ENCODE measurements at regions not wholly inside any gene's neighbourhood (a gene's known extent, or its start where the extent isn't known, plus 50 kb on each side); places are given as distances from the start of the nearest gene placed in this dataset.

DNA sequence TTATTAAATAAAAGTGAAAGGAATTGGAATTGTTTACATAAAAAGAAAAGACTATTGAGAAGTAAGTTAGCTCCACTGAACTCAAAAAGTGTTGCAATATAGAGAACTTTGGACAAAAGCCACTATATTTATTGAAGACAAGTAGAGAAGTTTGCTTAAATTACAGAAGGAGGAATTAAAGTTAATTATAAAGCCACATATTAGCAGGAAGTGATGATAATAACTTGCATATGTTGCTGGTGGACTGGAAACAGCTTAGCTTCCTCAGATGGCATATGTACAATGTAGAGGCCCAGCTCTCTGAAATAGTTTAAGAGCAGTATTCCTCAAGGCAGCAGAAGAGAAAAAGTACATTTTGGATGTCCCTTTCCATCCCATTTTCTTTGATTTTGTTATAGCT lies 400.7 kb downstream of the GATA3 start:
- Histone ChIP-seq H3K14ac (ENCODE audit: low read length) (no peak overlapping the region), H3K4me1 (ENCODE audit: control insufficient read depth in 2 of 2, insufficient read depth in 1 of 2, low read depth in 1 of 2, low read length in 2 of 2) (no peaks in the 10 kb centered on the region), H2BK5ac (ENCODE audit: low read length) (no peak overlapping the region), H3K4ac (ENCODE audit: low read length) (no peak overlapping the region), H2BK120ac (ENCODE audit: low read depth, low read length) (no peak overlapping the region), H3K79me1 (ENCODE audit: low read depth, low read length) (no peaks in the 10 kb centered on the region), H3K36me3 (replicated peaks in 1 of 2; ENCODE audit: control insufficient read depth in 2 of 2, insufficient read depth in 2 of 2, low read length in 2 of 2) (no peaks in the 10 kb centered on the region), H2BK12ac (ENCODE audit: low read length) (no peak overlapping the region), H2AK5ac (ENCODE audit: low read depth, low read length) (no peak overlapping the region), H2BK15ac (ENCODE audit: low read length) (no peak overlapping the region), H3K9me3 (replicated peaks in 1 of 2; ENCODE audit: control insufficient read depth in 2 of 2, insufficient read depth in 1 of 2, low read depth in 1 of 2, low read length in 2 of 2) (peaks cover 0 to 3% of the 10 kb centered on the region in 2 donors), H3K23ac (ENCODE audit: low read depth, low read length, poor library complexity) (no peak overlapping the region), H4K91ac (ENCODE audit: low read depth, low read length, poor library complexity) (no peak overlapping the region), H4K8ac (ENCODE audit: low read depth, low read length) (no peak overlapping the region), H3K27me3 (ENCODE audit: control insufficient read depth in 3 of 3, insufficient read depth in 3 of 3, low read depth in 1 of 3, low read length in 3 of 3) (peaks cover 0 to 2% (median 0%) of the 10 kb centered on the region in 3 experiments), H2AFZ (ENCODE audit: low read length) (no peak overlapping the region), H3K18ac (ENCODE audit: low read length) (no peak overlapping the region), H3K27ac (replicated peaks; ENCODE audit: low read length) (no peak overlapping the region), H3K9ac (ENCODE audit: low read depth, low read length, poor library complexity) (no peak overlapping the region), H3K4me3 (ENCODE audit: low read length in 2 of 2) (no peak overlapping the region), H3K4me2 (ENCODE audit: insufficient read depth, low read length, poor library complexity, severe bottlenecking) (no peak overlapping the region)
- DNase-seq (ENCODE audit: low spot score): no peak

DNA sequence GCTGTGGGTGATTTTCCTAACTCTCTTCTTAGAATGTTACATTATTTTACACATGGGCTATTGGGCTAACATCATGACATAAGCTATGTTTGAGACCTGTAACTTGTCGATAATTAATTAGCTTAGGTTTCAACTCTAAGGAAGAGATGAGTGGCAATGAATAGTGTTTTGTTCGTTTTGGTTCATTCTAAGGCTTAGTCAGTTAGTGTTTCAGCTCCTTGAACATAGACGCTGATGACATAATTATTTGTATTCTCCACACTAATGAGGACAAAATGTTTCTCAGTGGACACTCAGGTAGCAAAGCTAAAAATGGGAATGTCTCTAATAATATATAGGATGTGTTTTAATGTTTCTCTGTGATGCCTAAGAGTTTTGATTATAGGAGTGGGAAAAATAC lies 401.9 kb downstream of the GATA3 start:
- no peaks in the 10 kb centered on the region for H3K4me1 ChIP-seq (ENCODE audit: control insufficient read depth in 2 of 2, insufficient read depth in 1 of 2, low read depth in 1 of 2, low read length in 2 of 2)
- no peak overlapping the region for H3K23ac ChIP-seq (ENCODE audit: low read depth, low read length, poor library complexity)

DNA sequence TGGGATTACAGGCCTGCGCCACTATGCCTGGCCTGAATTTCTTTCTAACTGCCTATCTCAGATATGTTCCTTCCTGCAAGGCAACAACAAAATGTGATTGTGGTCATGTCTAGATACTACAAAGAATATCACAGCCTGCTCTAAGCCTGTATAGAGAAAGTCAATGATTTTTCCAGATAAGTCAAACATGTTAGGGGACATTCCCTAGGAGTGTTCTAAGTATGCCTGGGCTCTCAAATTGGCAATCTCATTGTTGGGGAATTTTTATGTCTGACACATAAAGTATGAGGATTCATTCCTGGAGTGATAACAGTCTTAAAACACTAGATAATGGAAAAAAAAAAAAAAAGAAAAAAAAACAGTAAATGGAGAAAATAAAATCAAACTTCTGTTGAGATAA lies 406.1 kb downstream of the GATA3 start:
- Histone ChIP-seq H2BK15ac (ENCODE audit: low read length) (no peak overlapping the region), H4K91ac (ENCODE audit: low read depth, low read length, poor library complexity) (no peak overlapping the region), H2AFZ (ENCODE audit: low read length) (no peak overlapping the region), H3K9ac (ENCODE audit: low read depth, low read length, poor library complexity) (no peak overlapping the region), H2AK5ac (ENCODE audit: low read depth, low read length) (no peak overlapping the region), H2BK120ac (ENCODE audit: low read depth, low read length) (no peak overlapping the region), H3K4me2 (ENCODE audit: insufficient read depth, low read length, poor library complexity, severe bottlenecking) (no peak overlapping the region), H3K27ac (replicated peaks; ENCODE audit: low read length) (no peak overlapping the region), H3K4me1 (ENCODE audit: control insufficient read depth in 2 of 2, insufficient read depth in 1 of 2, low read depth in 1 of 2, low read length in 2 of 2) (no peaks in the 10 kb centered on the region), H3K9me3 (replicated peaks in 1 of 2; ENCODE audit: control insufficient read depth in 2 of 2, insufficient read depth in 1 of 2, low read depth in 1 of 2, low read length in 2 of 2) (peaks cover 0 to 3% of the 10 kb centered on the region in 2 donors), H3K4me3 (ENCODE audit: low read length in 2 of 2) (no peak overlapping the region), H2BK12ac (ENCODE audit: low read length) (no peak overlapping the region), H3K14ac (ENCODE audit: low read length) (no peak overlapping the region), H4K8ac (ENCODE audit: low read depth, low read length) (no peak overlapping the region), H3K23ac (ENCODE audit: low read depth, low read length, poor library complexity) (no peak overlapping the region), H2BK5ac (ENCODE audit: low read length) (no peak overlapping the region), H3K79me1 (ENCODE audit: low read depth, low read length) (no peaks in the 10 kb centered on the region), H3K18ac (ENCODE audit: low read length) (no peak overlapping the region), H3K27me3 (ENCODE audit: control insufficient read depth in 3 of 3, insufficient read depth in 3 of 3, low read depth in 1 of 3, low read length in 3 of 3) (peaks cover 0 to 2% (median 0%) of the 10 kb centered on the region in 3 experiments), H3K4ac (ENCODE audit: low read length) (no peak overlapping the region), H3K36me3 (replicated peaks in 1 of 2; ENCODE audit: control insufficient read depth in 2 of 2, insufficient read depth in 2 of 2, low read length in 2 of 2) (no peaks in the 10 kb centered on the region)
- DNase-seq (ENCODE audit: low spot score): no peak
- no CpG with 5 or more reads among the region's 1 CpG for WGBS, 2 donors (ENCODE audit: extremely low coverage in 2 of 2, insufficient read length in 2 of 2, insufficient replicate concordance in 1 of 2)

More for the DNA sequence above, 401.9 kb downstream of the GATA3 start:
- Histone ChIP-seq H2BK12ac (ENCODE audit: low read length) (no peak overlapping the region), H2BK120ac (ENCODE audit: low read depth, low read length) (no peak overlapping the region), H2AFZ (ENCODE audit: low read length) (no peak overlapping the region), H4K8ac (ENCODE audit: low read depth, low read length) (no peak overlapping the region), H2BK5ac (ENCODE audit: low read length) (no peak overlapping the region), H3K27ac (replicated peaks; ENCODE audit: low read length) (no peak overlapping the region), H3K9me3 (replicated peaks in 1 of 2; ENCODE audit: control insufficient read depth in 2 of 2, insufficient read depth in 1 of 2, low read depth in 1 of 2, low read length in 2 of 2) (peaks cover 0 to 3% of the 10 kb centered on the region in 2 donors), H3K14ac (ENCODE audit: low read length) (no peak overlapping the region), H3K79me1 (ENCODE audit: low read depth, low read length) (no peaks in the 10 kb centered on the region), H3K9ac (ENCODE audit: low read depth, low read length, poor library complexity) (no peak overlapping the region), H2BK15ac (ENCODE audit: low read length) (no peak overlapping the region), H3K27me3 (ENCODE audit: control insufficient read depth in 3 of 3, insufficient read depth in 3 of 3, low read depth in 1 of 3, low read length in 3 of 3) (peaks cover 0 to 2% (median 0%) of the 10 kb centered on the region in 3 experiments), H3K4me3 (ENCODE audit: low read length in 2 of 2) (no peak overlapping the region), H2AK5ac (ENCODE audit: low read depth, low read length) (no peak overlapping the region), H3K18ac (ENCODE audit: low read length) (no peak overlapping the region), H3K4ac (ENCODE audit: low read length) (no peak overlapping the region), H3K4me2 (ENCODE audit: insufficient read depth, low read length, poor library complexity, severe bottlenecking) (no peak overlapping the region), H4K91ac (ENCODE audit: low read depth, low read length, poor library complexity) (no peak overlapping the region), H3K36me3 (replicated peaks in 1 of 2; ENCODE audit: control insufficient read depth in 2 of 2, insufficient read depth in 2 of 2, low read length in 2 of 2) (no peaks in the 10 kb centered on the region)
- DNase-seq (ENCODE audit: low spot score): no peak
- WGBS, 2 donors (ENCODE audit: extremely low coverage in 2 of 2, insufficient read length in 2 of 2, insufficient replicate concordance in 1 of 2): no CpG with 5 or more reads among the region's 3 CpGs

DNA sequence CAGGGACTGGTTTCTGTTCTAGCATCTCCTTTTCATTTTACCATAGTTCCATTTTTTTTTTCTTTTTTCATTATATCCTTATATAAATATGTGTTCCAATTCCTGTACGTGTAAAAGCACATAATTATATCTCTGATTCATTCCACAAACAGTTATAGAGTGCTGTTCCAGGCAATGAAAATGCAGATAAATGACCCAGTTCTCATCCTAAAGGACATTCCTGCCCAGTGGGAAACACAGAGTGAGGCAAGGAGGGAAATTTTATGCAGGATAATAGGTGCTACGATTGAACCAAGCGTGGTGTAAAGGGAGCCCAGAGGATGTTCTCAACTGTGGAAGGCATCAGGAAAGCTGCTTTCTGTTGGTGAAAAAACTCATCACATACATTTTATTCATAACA lies 408.1 kb downstream of the GATA3 start:
- Histone ChIP-seq H3K9ac (ENCODE audit: low read depth, low read length, poor library complexity) (no peak overlapping the region), H2AFZ (ENCODE audit: low read length) (no peak overlapping the region), H3K23ac (ENCODE audit: low read depth, low read length, poor library complexity) (no peak overlapping the region), H2BK15ac (ENCODE audit: low read length) (no peak overlapping the region), H3K9me3 (replicated peaks in 1 of 2; ENCODE audit: control insufficient read depth in 2 of 2, insufficient read depth in 1 of 2, low read depth in 1 of 2, low read length in 2 of 2) (no peaks in the 10 kb centered on the region), H2BK12ac (ENCODE audit: low read length) (no peak overlapping the region), H2AK5ac (ENCODE audit: low read depth, low read length) (no peak overlapping the region), H3K4me3 (ENCODE audit: low read length in 2 of 2) (no peak overlapping the region), H3K4me2 (ENCODE audit: insufficient read depth, low read length, poor library complexity, severe bottlenecking) (no peak overlapping the region), H3K14ac (ENCODE audit: low read length) (no peak overlapping the region), H4K8ac (ENCODE audit: low read depth, low read length) (no peak overlapping the region), H3K18ac (ENCODE audit: low read length) (no peak overlapping the region), H3K27ac (replicated peaks; ENCODE audit: low read length) (no peak overlapping the region), H3K4ac (ENCODE audit: low read length) (no peak overlapping the region), H2BK5ac (ENCODE audit: low read length) (no peak overlapping the region), H3K36me3 (replicated peaks in 1 of 2; ENCODE audit: control insufficient read depth in 2 of 2, insufficient read depth in 2 of 2, low read length in 2 of 2) (no peaks in the 10 kb centered on the region), H3K79me1 (ENCODE audit: low read depth, low read length) (no peaks in the 10 kb centered on the region), H3K4me1 (ENCODE audit: control insufficient read depth in 2 of 2, insufficient read depth in 1 of 2, low read depth in 1 of 2, low read length in 2 of 2) (no peaks in the 10 kb centered on the region), H2BK120ac (ENCODE audit: low read depth, low read length) (no peak overlapping the region), H4K91ac (ENCODE audit: low read depth, low read length, poor library complexity) (no peak overlapping the region), H3K27me3 (ENCODE audit: control insufficient read depth in 3 of 3, insufficient read depth in 3 of 3, low read depth in 1 of 3, low read length in 3 of 3) (peaks cover 0 to 2% (median 0%) of the 10 kb centered on the region in 3 experiments)
- DNase-seq (ENCODE audit: low spot score): no peak
- no CpG with 5 or more reads among the region's 3 CpGs for WGBS, 2 donors (ENCODE audit: extremely low coverage in 2 of 2, insufficient read length in 2 of 2, insufficient replicate concordance in 1 of 2)

Measured in neuronal stem cell (in vitro differentiated cells).